Lung (tissue), 11 donors: ENCODE measurements at regions not wholly inside any gene's neighbourhood (a gene's known extent, or its start where the extent isn't known, plus 50 kb on each side); places are given as distances from the start of the nearest gene placed in this dataset.
"Not testable (repeated sequence)": the region's sequence is repeated elsewhere in the genome, so short reads cannot be mapped to it uniquely, and the experiment has no call there.

Experiments
- ATAC-seq: fragments of 200-7000 bp; cut with Tn5 transposase; one replicate; pipeline ENCODE4 v1.9.1; 2020; ENCODE audit warnings: moderate number of reproducible peaks; ENCODE audit not compliant: insufficient read depth, low FRiP score
- DNase-seq, 3 donors: peaks; one replicate each; pipeline ENCODE4 v3.0.0-alpha.2; 2013 to 2017
- H3K27ac ChIP-seq, 2 donors: one replicate each; pipeline ENCODE4 v1.5.1; 2013; ENCODE audit warnings: mild to moderate bottlenecking in 2 of 2, moderate library complexity in 2 of 2, control low read depth in 1 of 2, inconsistent platforms in 1 of 2, low read depth in 1 of 2, low read length in 1 of 2
- H3K27me3 ChIP-seq, 3 donors: one replicate each; pipeline ENCODE4 v1.5.1; 2013; ENCODE audit warnings: low read length in 2 of 3; ENCODE audit not compliant: control insufficient read depth in 3 of 3, insufficient read depth in 3 of 3
- H3K36me3 ChIP-seq, 4 donors: one replicate each; pipeline ENCODE4 v1.5.1; 2013; ENCODE audit warnings: low read length in 4 of 4, mild to moderate bottlenecking in 1 of 4, moderate library complexity in 1 of 4; ENCODE audit not compliant: control insufficient read depth in 4 of 4, insufficient read depth in 4 of 4
- H3K4me1 ChIP-seq, 5 donors: one replicate each; pipeline ENCODE4 v1.5.1; 2013; ENCODE audit warnings: low read length in 5 of 5, mild to moderate bottlenecking in 2 of 5, moderate library complexity in 1 of 5; ENCODE audit not compliant: control insufficient read depth in 5 of 5, insufficient read depth in 5 of 5
- H3K4me3 ChIP-seq: one replicate; pipeline ENCODE4 v1.5.1; 2013; ENCODE audit warnings: mild to moderate bottlenecking, control low read depth, moderate library complexity
- H3K9ac ChIP-seq, 2 donors: one replicate each; pipeline ENCODE4 v1.5.1; 2013; ENCODE audit warnings: low read length in 2 of 2, control low read depth in 1 of 2; ENCODE audit not compliant: insufficient read depth in 1 of 2
- H3K9me3 ChIP-seq, 4 donors: one replicate each; pipeline ENCODE4 v1.5.1; 2013; ENCODE audit warnings: low read length in 3 of 4, mild to moderate bottlenecking in 1 of 4, moderate library complexity in 1 of 4; ENCODE audit not compliant: control insufficient read depth in 4 of 4, insufficient read depth in 3 of 4
- CTCF ChIP-seq: IDR thresholded peaks from 2 replicates; pipeline ENCODE4 v1.5.1; 2012; ENCODE audit warnings: mild to moderate bottlenecking; ENCODE audit errors: control extremely low read depth, extremely low read depth
- WGBS, 2 donors: extraction: QIAGEN DNeasy Blood & Tissue Kit; methylation state at CpG; one replicate each; pipeline ENCODE4 v1.1.7; 2013; 5-methylcytosine and 5-hydroxymethylcytosine counted together
- donor health status: control.
- donor health status: control.
- donor health status: Bipolar disorder and iron deficiency.
- donor health status: healthy.
- donor health status: DM: yes; HTN: yes; CAD: no.

- no peak for TF ChIP-seq CTCF
- no peak overlapping the region for H3K27ac ChIP-seq
- H3K4me1 ChIP-seq = no peaks in the 10 kb centered on the region
- 93 to 96% methylated on average over 11 of the region's 11 CpGs for WGBS, 2 donors
- H3K9ac ChIP-seq = no peak overlapping the region
- DNase-seq = no peak
- H3K27me3 ChIP-seq = no peaks in the 10 kb centered on the region
- H3K36me3 ChIP-seq = no peaks in the 10 kb centered on the region
- no peak overlapping the region for H3K4me3 ChIP-seq
- no peaks in the 10 kb centered on the region for H3K9me3 ChIP-seq
- ATAC-seq = no peak
Observed at GRCh38 chr12:31796270-31796951, 67.6 kb upstream of the AMN1 start.

GRCh38 chr12:31794745-31795144, 65.9 kb upstream of the AMN1 start:
- DNase-seq (no peak), ATAC-seq (no peak)
- 72 to 73% methylated on average over 5 of the region's 5 CpGs for WGBS, 2 donors
- Histone ChIP-seq H3K9ac (no peak overlapping the region), H3K9me3 (no peaks in the 10 kb centered on the region), H3K27me3 (no peaks in the 10 kb centered on the region), H3K4me3 (no peak overlapping the region), H3K36me3 (no peaks in the 10 kb centered on the region), H3K27ac (no peak overlapping the region), H3K4me1 (no peaks in the 10 kb centered on the region)
- no peak for TF ChIP-seq CTCF

- H3K9me3 ChIP-seq, H3K27me3 ChIP-seq, H3K36me3 ChIP-seq, H3K4me1 ChIP-seq, H3K9ac ChIP-seq, DNase-seq, ATAC-seq, H3K27ac ChIP-seq, H3K4me3 ChIP-seq: not testable (repeated sequence)
- WGBS, 2 donors = 75 to 96% methylated on average over 3 of the region's 3 CpGs
Observed at GRCh38 chr12:31791265-31791664, 62.4 kb upstream of the AMN1 start.

- no peak for TF ChIP-seq CTCF
- Histone ChIP-seq H3K9me3 (no peaks in the 10 kb centered on the region), H3K9ac (no peak overlapping the region), H3K36me3 (no peaks in the 10 kb centered on the region), H3K27me3 (no peaks in the 10 kb centered on the region), H3K4me1 (no peaks in the 10 kb centered on the region), H3K4me3 (no peak overlapping the region), H3K27ac (no peak overlapping the region)
- 0% methylated on average over 1 of the region's 1 CpG for WGBS, 2 donors
- DNase-seq = no peak
- ATAC-seq = no peak
Observed at GRCh38 chr12:31790759-31791158, 61.9 kb upstream of the AMN1 start.
